ENCODE measurements at regions not wholly inside any gene's neighbourhood (a gene's known extent, or its start where the extent isn't known, plus 50 kb on each side); places are given as distances from the start of the nearest gene placed in this dataset.

GRCh38 chr20:52515877-52516276, 324.3 kb upstream of the ZFP64 start:
- no peak for TF ChIP-seq CTCF (IDR thresholded peaks at IDR 0.05; ENCODE audit: borderline replicate concordance, insufficient read depth, low read depth, low read length)
- no peak overlapping the region for H3K4me3 ChIP-seq (ENCODE audit: low read depth, low read length)

GRCh38 chr20:52500157-52500556, 308.6 kb upstream of the ZFP64 start:
- TF ChIP-seq CTCF (IDR thresholded peaks at IDR 0.05; ENCODE audit: borderline replicate concordance, insufficient read depth, low read depth, low read length) = no peak
- no peak overlapping the region for H3K4me3 ChIP-seq (ENCODE audit: low read depth, low read length)

GRCh38 chr20:52497731-52498130, 306.2 kb upstream of the ZFP64 start:
- TF ChIP-seq CTCF (IDR thresholded peaks at IDR 0.05; ENCODE audit: borderline replicate concordance, insufficient read depth, low read depth, low read length) = no peak
- H3K4me3 ChIP-seq (ENCODE audit: low read depth, low read length) = no peak overlapping the region

- no peak for TF ChIP-seq CTCF (IDR thresholded peaks at IDR 0.05; ENCODE audit: borderline replicate concordance, insufficient read depth, low read depth, low read length)
These were observed 304.6 kb upstream of the ZFP64 start for GRCh38 chr20:52496191-52496590.

GRCh38 chr20:52494244-52494643, 302.7 kb upstream of the ZFP64 start:
- TF ChIP-seq CTCF (IDR thresholded peaks at IDR 0.05; ENCODE audit: borderline replicate concordance, insufficient read depth, low read depth, low read length) = no peak
- H3K4me3 ChIP-seq (ENCODE audit: low read depth, low read length) = no peak overlapping the region

More at GRCh38 chr20:52496191-52496590, 304.6 kb upstream of the ZFP64 start:
- H3K4me3 ChIP-seq (ENCODE audit: low read depth, low read length) = no peak overlapping the region

- TF ChIP-seq CTCF (IDR thresholded peaks at IDR 0.05; ENCODE audit: borderline replicate concordance, insufficient read depth, low read depth, low read length) = no peak
These were observed 301.7 kb upstream of the ZFP64 start for GRCh38 chr20:52493171-52493721.

GRCh38 chr20:52490711-52491430, 299.3 kb upstream of the ZFP64 start:
- TF ChIP-seq CTCF (IDR thresholded peaks at IDR 0.05; ENCODE audit: borderline replicate concordance, insufficient read depth, low read depth, low read length) = no peak
- H3K4me3 ChIP-seq (ENCODE audit: low read depth, low read length) = no peak overlapping the region

More at GRCh38 chr20:52493171-52493721, 301.7 kb upstream of the ZFP64 start:
- no peak overlapping the region for H3K4me3 ChIP-seq (ENCODE audit: low read depth, low read length)

All from GM12875 (cell line).